ENCODE measurements at regions not wholly inside any gene's neighbourhood (a gene's known extent, or its start where the extent isn't known, plus 50 kb on each side); places are given as distances from the start of the nearest gene placed in this dataset.

GRCh38 chr19:14325863-14326262, 55.4 kb upstream of the ADGRE5 start:
- TF ChIP-seq HNF4A (conservative IDR thresholded peaks at IDR 0.05) (no peak), REST (IDR thresholded peaks at IDR 0.05) (no peak), MAX (IDR thresholded peaks at IDR 0.05) (no peak), CTCF (IDR thresholded peaks at IDR 0.05; ENCODE audit: low read depth, low read length, missing input control) (no peak)

Measured in liver (tissue), 3 donors.